Suprapubic skin (tissue), 4 donors: ENCODE measurements at regions not wholly inside any gene's neighbourhood (a gene's known extent, or its start where the extent isn't known, plus 50 kb on each side); places are given as distances from the start of the nearest gene placed in this dataset.

Experiments
- DNase-seq, 2 donors: peaks; one replicate each; pipeline ENCODE4 v3.0.0-alpha.2; 2019; ENCODE audit warnings: low spot score in 2 of 2
- H3K27ac ChIP-seq: fragments of 200-600 bp; sonication (generic); one replicate; pipeline ENCODE4 v1.5.1; 2019
- H3K27me3 ChIP-seq: fragments of 200-600 bp; sonication (generic); one replicate; pipeline ENCODE4 v1.5.1; 2019
- H3K36me3 ChIP-seq: fragments of 200-600 bp; sonication (generic); one replicate; pipeline ENCODE4 v1.5.1; 2019
- H3K4me1 ChIP-seq: fragments of 200-600 bp; sonication (generic); one replicate; pipeline ENCODE4 v1.5.1; 2019
- H3K4me3 ChIP-seq: fragments of 200-600 bp; sonication (generic); one replicate; pipeline ENCODE4 v1.5.1; 2019; ENCODE audit warnings: mild to moderate bottlenecking
- H3K9me3 ChIP-seq: fragments of 200-600 bp; sonication (generic); one replicate; pipeline ENCODE4 v1.5.1; 2019
- EP300 ChIP-seq: sonication (generic); formaldehyde crosslinking; IDR thresholded peaks from one replicate; pipeline ENCODE4 v1.6.1; 2017; ENCODE audit warnings: antibody characterized with exemption
- POLR2A ChIP-seq, 2 donors: fragments of 450-650 bp; IDR thresholded peaks; one replicate each; pipeline ENCODE4 v1.6.1; 2017; ENCODE audit warnings: antibody characterized with exemption in 2 of 2, mild to moderate bottlenecking in 2 of 2, moderate library complexity in 2 of 2
- POLR2AphosphoS5 ChIP-seq, 3 donors: sonication (generic); formaldehyde crosslinking; IDR thresholded peaks; one replicate each; pipeline ENCODE4 v1.6.1; 2017; ENCODE audit warnings: antibody characterized with exemption in 3 of 3
- WGBS: methylation state at CpG from one replicate; pipeline ENCODE4 v1.1.5; 2018; 5-methylcytosine and 5-hydroxymethylcytosine counted together
- TF ChIP-seq, protein P1 (sequence below), 2 donors: fragments of 200-600 bp in 1 of 2; fragments of 450-650 bp in 1 of 2; sonication (generic) in 1 of 2; IDR thresholded peaks; one replicate each; pipeline ENCODE4 v1.5.1; 2016 to 2019; ENCODE audit warnings: antibody characterized with exemption in 2 of 2, mild to moderate bottlenecking in 1 of 2, moderate library complexity in 1 of 2

DNA sequence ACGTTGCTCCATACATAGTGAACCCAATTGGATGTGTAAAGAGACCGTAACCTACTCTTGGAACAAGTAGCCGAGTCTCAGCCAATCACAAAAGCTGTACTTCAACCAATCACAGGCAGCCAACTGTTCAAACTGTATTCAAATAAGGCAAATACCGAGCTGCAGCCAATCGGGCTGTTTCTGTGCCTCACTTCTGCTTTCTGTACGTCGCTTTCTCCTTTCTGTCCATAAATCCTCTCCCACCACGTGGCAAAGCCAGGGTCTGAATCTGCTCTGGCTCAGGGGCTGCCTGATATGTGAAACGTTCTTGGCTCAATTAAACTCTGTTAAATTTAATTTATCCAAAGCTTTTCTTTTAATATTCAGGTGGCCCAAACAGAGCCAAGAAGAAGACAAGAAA, 210.3 kb downstream of the URB2 start:
- no peak overlapping the region for H3K4me3 ChIP-seq
- peaks cover 21% of the 10 kb centered on the region for H3K27me3 ChIP-seq
- no peaks in the 10 kb centered on the region for H3K36me3 ChIP-seq
- H3K9me3 ChIP-seq: no peaks in the 10 kb centered on the region
- WGBS: 66% methylated on average over 9 of the region's 9 CpGs
- DNase-seq: no peak
- H3K27ac ChIP-seq: no peak overlapping the region
- no peaks in the 10 kb centered on the region for H3K4me1 ChIP-seq
- TF ChIP-seq POLR2AphosphoS5 (IDR thresholded peaks at IDR 0.05): no peak
- no peak for TF ChIP-seq EP300
- TF ChIP-seq, protein P1, sequence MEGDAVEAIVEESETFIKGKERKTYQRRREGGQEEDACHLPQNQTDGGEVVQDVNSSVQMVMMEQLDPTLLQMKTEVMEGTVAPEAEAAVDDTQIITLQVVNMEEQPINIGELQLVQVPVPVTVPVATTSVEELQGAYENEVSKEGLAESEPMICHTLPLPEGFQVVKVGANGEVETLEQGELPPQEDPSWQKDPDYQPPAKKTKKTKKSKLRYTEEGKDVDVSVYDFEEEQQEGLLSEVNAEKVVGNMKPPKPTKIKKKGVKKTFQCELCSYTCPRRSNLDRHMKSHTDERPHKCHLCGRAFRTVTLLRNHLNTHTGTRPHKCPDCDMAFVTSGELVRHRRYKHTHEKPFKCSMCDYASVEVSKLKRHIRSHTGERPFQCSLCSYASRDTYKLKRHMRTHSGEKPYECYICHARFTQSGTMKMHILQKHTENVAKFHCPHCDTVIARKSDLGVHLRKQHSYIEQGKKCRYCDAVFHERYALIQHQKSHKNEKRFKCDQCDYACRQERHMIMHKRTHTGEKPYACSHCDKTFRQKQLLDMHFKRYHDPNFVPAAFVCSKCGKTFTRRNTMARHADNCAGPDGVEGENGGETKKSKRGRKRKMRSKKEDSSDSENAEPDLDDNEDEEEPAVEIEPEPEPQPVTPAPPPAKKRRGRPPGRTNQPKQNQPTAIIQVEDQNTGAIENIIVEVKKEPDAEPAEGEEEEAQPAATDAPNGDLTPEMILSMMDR (IDR thresholded peaks at IDR 0.05): no peak
- no peak for TF ChIP-seq POLR2A (IDR thresholded peaks at IDR 0.05)

DNA sequence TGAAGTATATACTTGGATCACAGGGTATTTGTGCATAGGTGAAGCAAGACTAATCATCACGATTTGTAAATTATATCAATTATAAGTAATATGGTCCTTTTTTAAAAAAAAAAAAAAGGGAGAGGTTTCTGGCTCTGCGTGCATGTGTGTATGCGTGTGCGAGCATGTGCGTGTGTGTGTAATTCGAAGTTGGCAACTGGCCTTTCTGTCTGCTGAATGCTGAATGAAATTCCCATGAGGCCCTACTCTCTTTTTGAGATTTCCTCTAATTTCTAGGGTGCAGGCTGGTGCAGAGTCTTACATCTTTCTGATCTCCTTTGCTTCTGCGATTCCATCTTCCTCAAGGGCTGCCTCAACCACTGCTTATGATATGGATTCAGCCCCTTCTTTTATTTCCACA, 212.2 kb downstream of the URB2 start:
- WGBS: 59% methylated on average over 7 of the region's 7 CpGs
- H3K4me3 ChIP-seq: no peak overlapping the region
- no peak for TF ChIP-seq POLR2AphosphoS5 (IDR thresholded peaks at IDR 0.05)
- TF ChIP-seq, protein P1 (IDR thresholded peaks at IDR 0.05): no peak
- TF ChIP-seq EP300: no peak
- no peak for TF ChIP-seq POLR2A (IDR thresholded peaks at IDR 0.05)
- no peaks in the 10 kb centered on the region for H3K4me1 ChIP-seq
- H3K27ac ChIP-seq: no peak overlapping the region
- H3K36me3 ChIP-seq: no peaks in the 10 kb centered on the region
- DNase-seq: no peak
- peaks cover 21% of the 10 kb centered on the region for H3K27me3 ChIP-seq
- no peaks in the 10 kb centered on the region for H3K9me3 ChIP-seq

DNA sequence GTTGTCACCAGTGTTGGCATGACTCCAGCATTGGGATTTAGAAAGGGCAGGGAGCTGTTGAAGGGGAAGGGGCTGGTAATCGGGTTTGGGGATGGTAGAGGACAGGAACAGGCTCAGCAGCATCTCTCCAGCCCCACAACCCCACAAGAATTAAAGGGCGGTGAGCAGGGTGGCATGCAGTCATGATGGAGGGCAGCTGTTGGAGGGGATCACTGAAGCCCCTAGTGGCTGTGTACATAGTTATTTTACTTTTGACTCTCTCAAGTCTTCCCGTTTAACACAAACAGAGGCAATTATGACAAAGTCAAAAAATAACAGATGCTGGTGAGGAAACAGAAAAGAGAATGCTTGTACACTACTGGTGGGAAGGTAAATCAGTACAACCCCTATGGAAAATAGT, 213.8 kb downstream of the URB2 start:
- H3K4me3 ChIP-seq: no peak overlapping the region
- H3K4me1 ChIP-seq: peaks cover 13% of the 10 kb centered on the region
- DNase-seq: no peak
- WGBS: 83% methylated on average over 3 of the region's 3 CpGs
- H3K36me3 ChIP-seq: no peaks in the 10 kb centered on the region
- peaks cover 15% of the 10 kb centered on the region for H3K27me3 ChIP-seq
- no peak overlapping the region for H3K27ac ChIP-seq
- no peaks in the 10 kb centered on the region for H3K9me3 ChIP-seq
- TF ChIP-seq EP300 (no peak), POLR2AphosphoS5 (IDR thresholded peaks at IDR 0.05) (no peak), POLR2A (IDR thresholded peaks at IDR 0.05) (no peak)
- TF ChIP-seq, protein P1 (IDR thresholded peaks at IDR 0.05): no peak

DNA sequence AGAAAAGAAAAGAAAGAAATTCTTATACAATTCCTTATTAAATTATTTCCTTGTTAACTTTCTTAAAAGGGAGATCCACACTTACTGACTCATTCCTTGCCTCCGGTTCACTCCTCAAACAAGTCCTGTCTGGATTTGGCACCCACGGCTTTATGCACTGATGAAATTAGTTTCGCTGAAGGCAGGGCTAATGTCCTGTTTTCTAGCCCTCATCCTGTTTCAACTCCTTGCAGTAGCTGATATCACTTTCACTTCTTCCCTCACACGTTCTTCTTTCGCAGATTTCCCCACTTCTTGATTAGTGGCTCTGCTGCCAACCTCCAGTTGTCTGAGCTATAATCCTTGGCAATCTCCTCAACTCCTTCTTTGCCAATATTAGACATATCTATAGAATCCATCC, 215.2 kb downstream of the URB2 start:
- peaks cover 17% of the 10 kb centered on the region for H3K4me1 ChIP-seq
- DNase-seq: no peak

DNA sequence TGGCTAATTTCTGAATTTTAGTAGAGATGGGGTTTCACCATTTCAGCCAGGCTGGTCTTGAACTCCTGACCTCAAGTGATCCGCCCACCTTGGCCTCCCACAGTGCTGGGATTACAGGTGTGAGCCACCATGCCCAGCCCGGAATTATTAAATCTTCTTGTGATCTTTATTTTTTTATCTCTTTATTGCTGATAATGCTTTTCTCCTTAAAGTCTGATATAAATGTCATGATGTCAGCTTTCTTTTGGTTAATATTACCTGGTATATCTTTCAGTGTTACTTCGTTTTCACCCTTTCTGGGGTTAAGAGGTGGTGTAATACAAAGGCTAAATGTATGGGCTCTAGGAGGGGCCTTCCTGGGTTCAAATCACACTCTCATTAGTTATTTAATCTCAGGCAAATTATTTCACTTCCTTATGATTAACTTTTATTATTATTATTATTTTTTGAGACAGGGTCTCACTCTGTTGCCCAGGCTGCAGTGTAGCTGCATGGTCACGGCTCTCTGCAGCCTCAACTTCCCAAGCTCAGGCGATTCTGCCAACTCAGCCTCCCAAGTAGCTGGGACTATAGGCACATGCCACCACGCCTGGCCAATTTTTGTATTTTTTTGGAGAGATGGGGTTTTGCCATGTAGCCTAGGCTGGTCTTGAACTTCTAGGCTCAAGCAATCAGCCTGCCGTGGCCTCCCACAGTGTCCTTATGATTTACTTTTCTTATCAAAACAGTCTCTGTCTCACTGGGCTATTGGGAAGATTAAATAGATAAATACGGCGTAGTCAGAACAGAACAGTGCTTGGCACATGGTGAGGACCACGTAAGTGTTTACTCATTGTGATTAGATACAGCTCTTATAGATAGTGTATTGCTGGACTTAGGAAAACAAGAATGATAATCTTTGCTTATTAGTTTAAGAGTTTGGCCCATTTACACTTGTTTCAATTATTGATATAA, 216.5 kb downstream of the URB2 start:
- H3K9me3 ChIP-seq: no peaks in the 10 kb centered on the region
- no peak for DNase-seq
- TF ChIP-seq POLR2A (IDR thresholded peaks at IDR 0.05) (no peak), EP300 (no peak), POLR2AphosphoS5 (IDR thresholded peaks at IDR 0.05) (no peak)
- TF ChIP-seq, protein P1 (IDR thresholded peaks at IDR 0.05): no peak
- peaks cover 17% of the 10 kb centered on the region for H3K4me1 ChIP-seq
- no peak overlapping the region for H3K4me3 ChIP-seq
- 90% methylated on average over 10 of the region's 10 CpGs for WGBS
- no peaks in the 10 kb centered on the region for H3K27me3 ChIP-seq
- H3K27ac ChIP-seq: no peak overlapping the region
- no peaks in the 10 kb centered on the region for H3K36me3 ChIP-seq

More for the DNA sequence above, 215.2 kb downstream of the URB2 start:
- H3K9me3 ChIP-seq: no peaks in the 10 kb centered on the region
- no peak overlapping the region for H3K27ac ChIP-seq
- H3K4me3 ChIP-seq: no peak overlapping the region
- peaks cover 4% of the 10 kb centered on the region for H3K27me3 ChIP-seq
- TF ChIP-seq, protein P1 (IDR thresholded peaks at IDR 0.05): no peak
- no peak for TF ChIP-seq POLR2AphosphoS5 (IDR thresholded peaks at IDR 0.05)
- 35% methylated on average over 5 of the region's 5 CpGs for WGBS
- H3K36me3 ChIP-seq: no peaks in the 10 kb centered on the region
